DMS153 (cell line): ENCODE measurements at regions not wholly inside any gene's neighbourhood (a gene's known extent, or its start where the extent isn't known, plus 50 kb on each side); places are given as distances from the start of the nearest gene placed in this dataset.
"Not testable (repeated sequence)": the region's sequence is repeated elsewhere in the genome, so short reads cannot be mapped to it uniquely, and the experiment has no call there.

Experiments
- DNase-seq: peaks from one replicate; lab custom pipeline; 2025; lab: John Stamatoyannopoulos, UW

- no peak for DNase-seq
Measured at GRCh38 chr2:228590681-228591080, 409.2 kb upstream of the SPHKAP start.

- no peak for DNase-seq
Measured at GRCh38 chr2:228589115-228589514, 407.6 kb upstream of the SPHKAP start.

- DNase-seq: no peak
Measured at GRCh38 chr2:228581731-228582130, 400.2 kb upstream of the SPHKAP start.

- DNase-seq: no peak
Measured at GRCh38 chr2:228575897-228576296, 394.4 kb upstream of the SPHKAP start.

- not testable (repeated sequence) for DNase-seq
Measured at GRCh38 chr2:228568275-228568674, 386.8 kb upstream of the SPHKAP start.

- DNase-seq: no peak
Measured at GRCh38 chr2:228561816-228562215, 380.3 kb upstream of the SPHKAP start.

- no peak for DNase-seq
Measured at GRCh38 chr2:228559774-228560415, 378.4 kb upstream of the SPHKAP start.

- DNase-seq: no peak
Measured at GRCh38 chr2:228556717-228557116, 375.2 kb upstream of the SPHKAP start.

GRCh38 chr2:228549441-228550007 is 368.0 kb upstream of the SPHKAP start:
- DNase-seq: no peak

- no peak for DNase-seq
Measured at GRCh38 chr2:228548230-228548629, 366.7 kb upstream of the SPHKAP start.

- DNase-seq: no peak
Measured at GRCh38 chr2:228545748-228546145, 364.3 kb upstream of the SPHKAP start.

- DNase-seq: no peak
Measured at GRCh38 chr2:228545041-228545747, 363.7 kb upstream of the SPHKAP start.

GRCh38 chr2:228543117-228543516 is 361.6 kb upstream of the SPHKAP start:
- DNase-seq: no peak

- no peak for DNase-seq
Measured at GRCh38 chr2:228542277-228542676, 360.8 kb upstream of the SPHKAP start.

- DNase-seq: no peak
Measured at GRCh38 chr2:228541789-228542188, 360.3 kb upstream of the SPHKAP start.

- no peak for DNase-seq
Measured at GRCh38 chr2:228540976-228541375, 359.5 kb upstream of the SPHKAP start.

- DNase-seq: no peak
Measured at GRCh38 chr2:228535396-228535795, 353.9 kb upstream of the SPHKAP start.

GRCh38 chr2:228533156-228533555 is 351.7 kb upstream of the SPHKAP start:
- no peak for DNase-seq

- no peak for DNase-seq
Measured at GRCh38 chr2:228532233-228532632, 350.7 kb upstream of the SPHKAP start.

GRCh38 chr2:228527197-228527881 is 345.9 kb upstream of the SPHKAP start:
- DNase-seq: no peak

- DNase-seq: no peak
Measured at GRCh38 chr2:228526687-228527086, 345.2 kb upstream of the SPHKAP start.

- DNase-seq: no peak
Measured at GRCh38 chr2:228522977-228523376, 341.5 kb upstream of the SPHKAP start.

GRCh38 chr2:228522276-228522675 is 340.8 kb upstream of the SPHKAP start:
- DNase-seq: no peak
